Fibroblast of skin of right biceps (primary cell): ENCODE measurements at regions not wholly inside any gene's neighbourhood (a gene's known extent, or its start where the extent isn't known, plus 50 kb on each side); places are given as distances from the start of the nearest gene placed in this dataset.
"Not testable (repeated sequence)": the region's sequence is repeated elsewhere in the genome, so short reads cannot be mapped to it uniquely, and the experiment has no call there.

Experiments
- DNase-seq: peaks from one replicate; pipeline ENCODE4 v3.0.0-alpha.2; 2013

DNA sequence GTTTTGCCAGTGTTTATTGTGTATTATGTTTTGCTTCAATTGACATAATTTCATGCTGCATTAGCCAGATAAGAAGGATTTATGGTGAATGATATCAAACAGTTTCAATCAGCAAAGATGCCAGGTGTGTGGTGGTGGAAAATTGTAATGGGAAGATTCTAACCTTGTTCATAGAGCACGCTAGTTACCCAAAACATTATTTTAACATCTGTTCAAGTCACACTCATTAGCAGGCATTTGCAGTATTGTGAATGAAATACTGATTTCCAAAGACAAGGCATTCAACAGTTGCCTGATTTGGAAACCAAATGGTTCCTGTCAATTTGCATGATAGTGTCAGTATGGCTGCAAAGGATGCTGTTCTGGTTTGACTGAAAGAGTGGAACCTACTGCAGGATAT lies 129.7 kb downstream of the EPC1 start:
- no peak for DNase-seq

DNA sequence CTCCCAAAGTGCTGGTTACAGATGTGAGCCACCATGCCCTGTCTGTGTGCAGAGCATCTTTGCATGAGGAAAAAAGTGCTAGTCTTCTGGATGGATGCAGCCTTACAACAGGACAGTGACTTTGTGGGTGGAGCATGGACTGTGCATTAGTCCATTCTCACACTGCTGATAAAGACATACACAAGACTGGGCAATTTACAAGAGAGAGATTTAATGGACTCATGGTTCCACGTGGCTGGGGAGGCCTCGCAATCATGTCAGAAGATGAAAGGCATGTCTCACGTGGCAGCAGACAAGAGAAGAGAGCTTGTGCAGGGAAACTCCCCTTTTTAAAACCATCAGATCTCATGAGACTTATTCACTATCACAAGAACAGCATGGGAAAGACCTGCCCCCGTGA lies 133.1 kb downstream of the EPC1 start:
- not testable (repeated sequence) for DNase-seq

DNA sequence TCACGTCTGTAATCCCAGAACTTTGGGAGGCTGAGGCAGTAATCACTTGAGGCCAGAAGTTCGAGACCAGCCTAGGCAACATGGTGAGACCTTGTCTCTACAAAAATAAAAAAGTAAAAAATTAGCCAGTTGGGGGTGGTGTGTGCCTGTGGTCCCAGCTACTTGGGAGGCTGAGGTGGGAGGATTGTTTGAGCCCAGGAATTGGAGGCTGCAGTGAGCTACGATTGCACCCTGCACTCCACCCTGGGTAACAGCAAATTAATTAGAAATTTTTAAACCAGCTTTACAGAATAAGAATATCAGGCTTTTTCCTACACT lies 136.0 kb downstream of the EPC1 start:
- DNase-seq, result no peak

DNA sequence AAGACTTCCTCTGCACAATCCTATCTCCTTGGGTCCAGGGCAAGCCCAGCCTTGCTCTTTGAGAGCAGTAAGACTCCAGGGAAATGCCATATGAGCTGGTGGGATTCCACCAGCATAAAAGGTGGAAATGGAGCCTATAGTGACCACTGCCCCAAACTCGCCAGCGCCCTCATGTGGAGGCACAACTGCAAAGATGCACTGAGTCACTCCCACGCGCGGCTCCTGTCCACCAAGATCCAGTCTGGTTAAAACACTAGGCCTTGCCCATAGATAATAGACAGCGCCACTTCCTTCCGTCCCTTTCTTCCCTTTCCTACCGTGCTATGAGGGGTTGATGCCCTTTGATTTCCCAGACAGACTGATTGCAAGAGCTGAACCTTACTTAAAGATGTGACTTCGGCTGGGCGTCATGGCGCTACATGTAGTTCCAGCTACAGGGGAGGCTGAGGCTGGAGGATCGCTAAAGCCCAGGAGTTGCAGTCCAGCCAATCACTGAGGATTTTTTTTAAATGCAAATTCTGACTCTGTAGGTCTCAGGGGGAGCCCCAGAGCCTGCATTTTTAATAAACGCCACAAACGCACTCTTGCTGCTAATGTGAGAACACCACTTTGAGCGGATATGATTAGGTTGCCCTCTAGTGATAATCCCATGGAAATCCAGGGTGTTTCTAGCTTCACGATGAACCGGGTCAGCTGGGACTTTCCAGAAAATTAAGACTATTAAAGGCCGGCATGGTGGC lies 136.5 kb downstream of the EPC1 start:
- peak; percentile 65 for DNase-seq

DNA sequence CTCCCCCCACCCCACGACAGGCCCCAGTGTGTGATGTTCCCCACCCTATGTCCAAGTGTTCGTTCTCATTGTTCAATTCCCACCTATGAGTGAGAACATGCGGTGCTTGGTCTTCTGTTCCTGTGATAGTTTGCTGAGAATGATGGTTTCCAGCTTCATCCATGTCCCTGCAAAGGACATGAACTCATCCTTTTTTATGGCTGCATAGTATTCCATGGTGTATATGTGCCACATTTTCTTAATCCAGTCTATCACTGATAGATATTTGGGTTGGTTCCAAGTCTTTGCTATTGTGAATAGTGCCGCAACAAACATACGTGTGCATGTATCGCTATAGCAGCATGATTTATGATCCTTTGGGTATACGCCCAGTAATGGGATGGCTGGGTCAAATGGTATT lies 139.0 kb downstream of the EPC1 start:
- not testable (repeated sequence) for DNase-seq

DNA sequence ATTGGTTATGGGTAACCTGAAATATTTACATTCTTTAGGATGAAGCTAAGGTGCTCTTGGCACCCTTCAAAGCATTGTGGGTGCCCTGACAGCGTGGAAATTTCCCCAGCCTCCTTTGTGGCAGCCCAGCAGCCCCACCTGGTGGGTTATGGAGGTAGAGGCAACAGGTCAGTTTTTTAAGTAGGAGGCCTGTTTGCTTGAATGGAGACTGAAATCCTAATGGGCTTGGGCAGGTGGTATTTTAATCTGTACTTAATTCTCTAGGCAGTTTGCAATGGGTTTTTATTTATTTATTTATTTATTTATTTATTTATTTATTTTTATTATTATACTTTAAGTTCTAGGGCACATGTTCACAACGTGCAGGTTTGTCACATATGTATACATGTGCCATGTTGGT lies 139.4 kb downstream of the EPC1 start:
- peak; percentile 33 for DNase-seq

DNA sequence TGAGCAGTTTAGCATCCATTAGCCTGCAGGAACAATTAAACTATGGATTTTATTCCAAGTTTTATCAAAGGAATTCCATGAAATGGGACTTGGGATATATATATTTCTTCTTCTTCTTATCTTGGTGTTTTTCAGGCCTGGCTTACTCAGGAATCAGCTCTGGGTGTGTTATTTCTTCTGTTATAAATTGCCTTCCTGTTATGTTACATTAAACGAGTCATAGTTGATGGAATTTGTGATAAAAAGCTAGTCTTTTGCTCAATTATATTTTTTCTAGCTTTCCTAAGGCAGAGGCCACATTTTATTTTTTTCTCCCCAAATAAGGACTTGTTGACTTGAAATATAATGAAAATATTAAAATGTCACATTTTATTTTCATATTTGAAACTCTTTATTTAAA lies 141.3 kb downstream of the EPC1 start:
- peak; percentile 70 for DNase-seq

DNA sequence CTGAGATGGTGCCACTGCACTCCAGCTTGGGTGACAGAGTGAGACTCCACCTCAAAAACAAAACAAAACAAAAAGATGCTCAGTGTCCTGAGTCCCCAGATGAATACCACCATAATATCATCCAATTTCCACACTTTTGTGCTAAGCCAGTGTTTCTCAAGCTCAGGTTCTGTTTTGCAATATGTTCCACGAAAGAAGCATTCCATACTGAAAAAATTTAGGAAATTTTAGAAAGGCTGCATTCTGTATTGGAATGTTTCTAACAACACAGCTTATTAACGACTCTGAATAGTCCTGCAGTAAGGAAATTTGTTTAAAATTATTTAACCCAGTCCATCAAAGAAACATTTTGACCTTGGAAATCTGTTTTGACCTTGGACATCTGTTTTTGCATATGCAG lies 142.4 kb downstream of the EPC1 start:
- no peak for DNase-seq

DNA sequence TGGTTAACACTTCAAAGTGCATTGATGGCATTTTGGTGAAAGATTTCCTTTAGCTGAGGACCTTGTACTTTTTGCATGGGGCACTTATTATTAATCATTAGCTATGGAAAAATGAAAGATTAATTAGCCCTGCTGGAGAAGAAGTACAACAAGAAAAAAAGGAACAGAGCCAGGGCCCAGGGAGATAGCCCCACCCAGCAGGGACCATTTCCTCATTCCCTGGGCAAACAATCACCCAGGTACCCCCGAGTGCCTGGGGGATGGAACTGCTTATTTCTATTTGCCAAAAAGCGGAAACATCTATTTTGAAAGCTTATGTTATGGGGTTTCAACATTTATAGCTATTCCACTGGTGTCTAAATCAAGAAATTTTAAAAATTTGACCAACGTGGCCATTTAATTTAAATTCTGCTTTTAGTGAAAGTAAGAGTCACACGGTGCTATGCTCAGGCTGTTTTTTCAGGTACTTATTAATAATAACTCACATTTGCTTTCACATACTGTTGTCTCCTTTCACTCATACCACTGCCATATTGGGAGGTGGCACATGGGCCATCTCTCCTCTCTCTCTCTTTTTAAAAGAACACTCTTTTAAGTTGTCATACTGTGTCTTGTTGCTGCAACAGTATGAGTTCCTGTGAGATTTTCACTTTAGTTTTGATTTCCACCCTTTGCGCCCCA lies 143.6 kb upstream of the KIF5B start:
- no peak for DNase-seq

DNA sequence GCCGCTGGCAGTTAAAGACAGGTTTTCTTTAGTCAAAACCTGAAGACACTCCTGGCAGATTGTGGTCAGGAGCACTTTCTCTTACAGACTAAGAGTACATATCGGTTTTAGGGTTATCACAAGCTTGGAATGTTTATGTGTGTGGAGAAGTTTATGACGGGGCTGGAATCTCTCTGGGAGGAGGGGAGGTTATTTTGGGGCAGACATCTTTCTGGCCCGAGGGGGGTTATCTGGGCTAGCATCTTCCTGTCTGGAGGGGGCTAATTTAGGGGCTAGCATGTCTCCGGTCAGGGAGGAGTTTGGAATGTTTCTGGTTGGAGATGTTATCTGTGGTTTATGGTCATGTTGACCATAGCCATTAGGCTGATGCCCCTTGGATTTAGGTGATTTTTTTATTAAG lies 141.2 kb upstream of the KIF5B start:
- peak; percentile 27 for DNase-seq

DNA sequence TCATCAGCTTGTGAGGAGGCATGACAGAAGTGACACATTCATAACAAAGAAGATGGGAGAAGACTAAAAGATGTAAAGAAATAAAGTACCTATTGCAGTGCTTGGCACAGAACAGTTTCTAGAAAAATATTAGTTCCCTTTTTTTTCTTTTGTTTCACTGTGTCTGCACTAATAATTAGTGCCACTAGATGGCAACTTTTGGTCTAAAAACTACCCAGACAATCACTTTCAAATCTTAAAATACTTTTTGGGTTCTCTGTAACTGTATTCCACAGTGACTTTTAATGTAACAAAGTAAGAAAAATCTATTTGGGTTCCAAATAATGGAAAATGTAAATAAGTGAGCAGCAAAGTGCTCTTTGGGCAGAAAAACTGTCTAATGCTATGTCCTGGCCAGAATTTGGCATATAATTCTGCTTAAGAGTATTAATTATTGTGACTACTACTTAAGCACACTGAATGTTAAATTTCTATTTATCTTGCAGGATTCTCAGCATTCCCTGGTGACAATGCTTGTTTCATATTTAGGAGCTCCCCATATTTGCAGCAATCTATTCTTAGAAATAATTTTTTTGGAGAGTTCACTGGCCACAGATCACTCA lies 134.8 kb upstream of the KIF5B start:
- DNase-seq, result peak; percentile 36

DNA sequence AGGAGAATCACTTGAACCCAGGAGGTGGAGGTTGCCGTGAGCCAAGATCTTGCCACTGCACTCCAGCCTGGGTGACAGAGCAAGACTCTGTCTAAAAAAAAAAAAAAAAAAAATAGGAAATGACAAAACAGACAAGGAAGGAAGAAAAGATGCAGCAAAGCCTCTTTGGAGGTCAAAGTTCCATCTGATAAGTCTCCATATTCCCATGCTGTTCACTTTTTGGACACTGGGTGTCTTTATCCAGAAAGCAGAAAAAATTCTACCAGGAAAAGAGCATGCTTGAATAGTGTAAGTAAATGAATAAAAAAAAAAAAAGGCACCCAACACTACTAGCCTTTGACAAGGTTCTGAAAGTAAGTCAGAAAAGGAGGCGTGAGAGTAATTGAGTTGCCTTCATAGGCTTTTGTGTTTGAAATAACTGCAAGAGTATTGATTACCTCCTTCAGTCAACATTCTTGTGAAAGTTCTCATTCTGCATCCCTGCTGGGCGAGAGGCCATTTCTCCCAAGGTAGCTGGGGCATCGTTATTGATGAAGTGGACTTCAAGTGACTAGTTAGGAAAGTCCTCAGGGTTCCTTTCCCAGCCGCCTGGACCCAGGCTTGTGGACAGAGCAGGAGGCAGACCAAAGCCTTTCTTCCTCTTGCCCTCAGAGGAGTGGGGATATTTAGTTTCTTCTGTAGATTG lies 133.3 kb upstream of the KIF5B start:
- peak; percentile 24 for DNase-seq

DNA sequence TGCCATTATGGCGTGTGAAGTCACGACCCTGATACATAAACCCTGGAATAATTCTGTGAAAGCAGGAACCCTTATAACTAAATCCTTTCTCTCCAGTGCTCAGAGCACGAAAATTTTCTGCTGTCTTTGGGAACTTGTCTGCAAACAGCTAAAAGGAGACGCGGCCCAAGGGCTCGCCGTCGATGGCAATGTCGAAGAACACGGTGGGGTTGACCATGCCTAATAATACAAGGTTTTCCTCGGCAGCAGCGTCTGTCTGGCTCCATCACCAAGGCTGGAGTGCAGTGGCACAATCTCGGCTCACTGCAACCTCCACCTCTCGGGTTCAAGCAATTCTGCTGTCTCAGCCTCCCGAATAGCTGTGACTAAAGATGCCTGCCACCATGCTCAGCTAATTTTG lies 132.4 kb upstream of the KIF5B start:
- not testable (repeated sequence) for DNase-seq

DNA sequence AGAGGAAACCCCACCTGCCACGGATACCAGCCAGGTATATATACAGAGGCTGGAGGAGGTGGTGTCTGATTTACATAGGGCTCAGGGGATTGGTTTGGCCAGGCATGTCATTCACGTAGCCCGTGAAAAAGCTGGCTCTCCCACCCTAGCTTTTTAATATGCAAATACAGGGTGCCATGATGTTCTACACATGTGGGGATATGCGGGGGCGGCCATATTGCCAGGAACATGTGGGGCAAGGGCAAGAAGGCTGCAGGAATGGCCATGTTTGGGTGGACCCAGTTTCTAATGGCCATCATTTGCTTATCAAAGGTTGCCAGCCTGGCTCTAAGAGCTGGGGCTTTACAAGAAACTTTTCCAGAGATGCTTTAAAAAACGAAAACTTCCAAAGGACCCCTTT lies 131.5 kb upstream of the KIF5B start:
- no peak for DNase-seq

DNA sequence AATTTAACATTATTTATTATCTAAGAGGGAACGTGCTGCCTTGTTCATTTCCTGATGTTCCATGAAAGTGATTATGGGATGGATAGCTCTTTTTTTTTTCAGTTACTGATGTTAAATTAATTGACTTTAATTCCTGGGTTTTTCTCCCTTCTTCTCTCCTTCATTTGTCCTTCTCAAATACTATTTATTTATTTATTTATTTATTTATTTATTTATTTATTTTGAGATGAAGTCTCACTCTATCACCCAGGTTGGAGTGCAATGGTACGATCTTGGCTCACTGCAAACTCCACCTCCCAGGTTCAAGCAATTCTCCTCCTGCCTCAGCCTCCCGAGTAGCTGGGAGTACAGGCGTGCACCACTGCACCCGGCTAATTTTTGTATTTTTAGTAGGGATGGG lies 127.4 kb upstream of the KIF5B start:
- not testable (repeated sequence) for DNase-seq

DNA sequence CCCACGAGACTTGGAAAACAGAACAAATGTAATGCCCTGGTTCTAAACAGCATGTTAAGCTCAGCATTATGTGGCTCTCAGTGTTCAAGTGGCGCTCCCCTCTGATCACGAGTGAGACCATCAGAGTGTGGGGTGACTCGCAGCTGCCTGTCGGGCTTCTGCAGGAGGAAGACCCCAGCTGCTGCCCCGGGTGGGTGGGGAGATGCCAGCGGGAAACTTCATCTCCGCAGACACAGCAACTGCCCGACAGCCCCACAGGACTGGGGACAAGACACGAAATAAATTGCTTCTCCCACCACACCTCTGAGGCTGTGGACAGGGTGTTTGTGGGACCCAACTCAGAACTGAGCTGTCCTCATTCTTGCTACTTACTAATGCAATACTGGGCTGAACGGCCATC lies 126.3 kb upstream of the KIF5B start:
- no peak for DNase-seq

DNA sequence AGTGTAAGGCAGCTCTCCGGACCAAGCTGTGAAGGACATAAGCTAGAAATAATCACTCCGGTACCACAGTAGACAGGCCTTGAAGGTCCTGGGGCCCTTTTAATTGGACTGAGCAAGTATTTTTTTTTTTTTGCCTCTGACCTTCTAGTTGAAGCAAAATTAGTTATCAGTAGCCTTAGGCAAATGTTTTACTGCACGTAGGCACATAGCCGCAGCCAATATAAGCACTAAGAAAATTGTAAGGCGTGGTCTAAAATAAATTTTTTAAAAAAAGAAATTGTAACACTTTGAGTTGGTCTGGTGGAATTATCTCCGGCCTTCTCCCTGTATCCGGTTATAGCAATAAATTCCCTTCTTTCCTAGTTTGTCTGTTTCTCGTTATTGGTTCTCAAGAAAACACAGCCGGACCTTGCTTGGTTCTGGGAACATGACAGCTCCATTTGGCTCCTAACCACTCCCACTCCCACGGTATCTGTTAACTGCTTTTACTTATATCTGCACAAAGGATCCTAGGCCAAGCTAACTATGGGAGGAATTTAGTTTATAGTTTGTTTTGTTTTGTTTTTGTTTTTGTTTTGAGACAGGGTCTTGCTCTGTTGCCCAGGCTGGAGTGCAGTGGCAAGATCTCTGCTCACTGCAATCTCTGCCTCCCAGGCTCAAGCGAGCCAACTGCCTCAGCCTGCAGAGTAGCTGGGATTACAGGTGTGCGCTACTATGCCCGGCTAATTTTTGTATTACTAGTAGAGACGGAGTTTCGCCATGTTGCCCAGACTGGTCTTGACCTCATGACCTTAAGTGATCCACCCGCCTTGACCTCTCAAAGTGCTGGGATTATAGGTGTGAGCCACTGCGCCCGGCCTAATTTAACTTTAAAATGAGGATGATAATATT lies 124.4 kb upstream of the KIF5B start:
- DNase-seq, result no peak

DNA sequence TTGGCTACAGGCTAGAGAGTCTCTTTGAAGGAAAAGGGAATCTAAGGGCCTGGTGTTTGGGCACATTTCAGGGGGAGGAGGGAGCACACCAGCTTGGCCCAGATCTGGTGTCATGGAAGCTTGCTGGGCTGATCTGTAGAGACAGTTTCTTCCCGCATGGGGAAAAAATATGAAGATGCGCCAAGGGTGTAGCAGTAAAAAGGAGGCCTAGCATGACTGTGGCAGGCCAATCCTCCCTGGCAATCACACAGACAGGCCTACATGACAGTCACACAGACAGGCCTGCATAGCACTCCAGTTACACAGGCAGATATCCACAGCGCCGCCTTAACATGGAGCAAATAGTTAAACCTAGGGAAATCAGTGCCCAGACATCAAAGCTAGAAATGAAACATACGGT lies 123.6 kb upstream of the KIF5B start:
- DNase-seq, result no peak

DNA sequence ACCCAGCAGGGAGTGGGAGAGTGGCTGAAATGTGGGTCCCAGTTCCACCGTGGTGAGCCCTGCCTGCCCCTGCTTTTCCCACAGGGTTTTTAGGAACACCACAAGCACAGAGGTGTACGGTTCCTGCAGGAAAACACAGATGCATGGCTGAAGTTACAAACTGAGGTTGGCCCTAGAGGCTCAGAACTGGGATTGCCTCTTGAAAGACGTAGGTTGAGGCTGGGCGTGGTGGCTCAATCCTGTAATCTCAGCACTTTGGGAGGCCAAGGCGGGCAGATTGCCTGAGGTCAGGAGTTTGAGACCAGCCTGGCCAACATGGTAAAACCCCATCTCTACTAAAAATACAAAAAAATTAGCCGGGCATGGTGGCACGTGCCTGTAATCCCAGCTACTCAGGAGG lies 121.4 kb upstream of the KIF5B start:
- DNase-seq, result not testable (repeated sequence)

DNA sequence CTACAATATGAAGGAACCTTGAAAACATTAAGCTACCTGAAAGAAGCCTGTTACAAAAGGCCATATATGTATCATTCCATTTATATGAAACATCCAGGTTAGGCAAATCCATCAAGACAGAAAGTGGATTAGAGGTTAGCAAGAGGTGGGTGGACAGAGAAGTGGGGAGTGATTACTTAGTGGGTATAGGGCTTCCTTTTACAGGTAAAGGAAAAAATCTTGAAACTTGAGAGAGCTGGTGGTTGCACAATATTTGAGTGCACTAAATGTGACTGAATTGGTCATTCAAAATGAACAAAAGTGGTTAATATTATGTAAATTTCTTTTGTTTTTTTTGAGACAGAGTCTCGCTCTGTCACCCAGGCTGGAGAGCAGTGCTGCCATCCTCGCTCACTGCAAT lies 119.4 kb upstream of the KIF5B start:
- no peak for DNase-seq

DNA sequence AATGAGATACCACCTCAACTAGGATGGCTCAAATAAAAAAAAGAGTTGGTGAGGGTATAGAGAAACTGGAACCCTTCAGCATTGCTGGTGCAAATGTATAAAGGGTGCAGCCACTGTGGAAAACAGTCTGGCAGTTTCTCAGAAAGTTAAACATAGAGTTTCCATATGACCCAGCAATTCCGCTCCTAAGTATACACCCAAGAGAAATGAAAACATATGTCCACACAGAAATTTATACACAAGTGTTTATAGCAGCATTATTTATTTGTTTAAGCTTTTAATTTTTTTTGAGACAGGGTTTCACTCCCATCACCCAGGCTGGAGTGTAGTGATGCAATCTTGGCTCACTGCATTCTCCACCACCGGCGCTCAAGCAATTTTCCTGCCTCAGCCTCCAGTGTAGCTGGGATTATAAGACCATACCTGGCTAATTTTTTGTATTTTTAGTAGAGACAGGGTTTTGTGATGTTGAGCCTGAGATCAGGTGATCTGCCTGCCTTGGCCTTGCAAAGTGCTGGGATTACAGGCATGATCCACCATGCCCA lies 118.2 kb upstream of the KIF5B start:
- DNase-seq, result no peak

DNA sequence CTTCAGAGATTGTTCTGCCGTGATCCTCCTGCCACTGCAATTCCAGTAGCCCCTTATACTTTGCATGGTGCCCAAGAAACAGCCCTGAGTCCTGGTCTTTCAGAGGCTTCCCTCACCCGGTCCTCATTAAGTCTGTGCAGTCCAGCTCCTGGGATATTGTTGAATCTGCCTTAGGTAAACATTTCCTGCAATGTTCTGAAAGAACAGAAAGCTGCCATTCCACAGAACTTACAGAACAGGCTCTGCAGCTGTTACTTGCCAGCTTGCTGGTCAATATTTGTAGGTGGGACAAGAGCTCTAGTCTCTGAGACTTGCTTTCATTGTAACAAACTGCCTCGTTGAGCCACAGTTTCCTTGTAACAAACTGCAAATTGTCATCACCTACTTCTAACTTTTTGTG lies 115.0 kb upstream of the KIF5B start:
- DNase-seq, result no peak

DNA sequence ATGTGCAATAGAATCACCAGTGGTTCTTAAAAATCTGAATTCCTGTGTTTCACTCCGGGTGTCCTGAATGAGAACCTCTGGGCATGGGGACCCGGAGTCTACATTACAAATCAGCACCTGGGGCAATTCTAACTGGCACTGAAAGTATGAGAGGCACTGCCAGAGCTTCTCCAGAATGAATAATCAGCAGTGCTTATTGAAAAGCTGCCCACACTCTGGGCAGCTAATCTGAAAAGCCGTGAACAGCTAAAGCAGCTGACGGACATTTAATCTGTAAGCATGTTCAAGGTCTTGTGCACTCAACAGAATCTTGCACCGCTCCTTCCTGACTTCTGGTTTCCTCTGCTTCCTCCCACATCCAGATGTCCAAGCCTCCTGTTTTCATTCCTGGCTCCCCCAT lies 113.3 kb upstream of the KIF5B start:
- no peak for DNase-seq
